ENCODE measurements at regions not wholly inside any gene's neighbourhood (a gene's known extent, or its start where the extent isn't known, plus 50 kb on each side); places are given as distances from the start of the nearest gene placed in this dataset.

DNA sequence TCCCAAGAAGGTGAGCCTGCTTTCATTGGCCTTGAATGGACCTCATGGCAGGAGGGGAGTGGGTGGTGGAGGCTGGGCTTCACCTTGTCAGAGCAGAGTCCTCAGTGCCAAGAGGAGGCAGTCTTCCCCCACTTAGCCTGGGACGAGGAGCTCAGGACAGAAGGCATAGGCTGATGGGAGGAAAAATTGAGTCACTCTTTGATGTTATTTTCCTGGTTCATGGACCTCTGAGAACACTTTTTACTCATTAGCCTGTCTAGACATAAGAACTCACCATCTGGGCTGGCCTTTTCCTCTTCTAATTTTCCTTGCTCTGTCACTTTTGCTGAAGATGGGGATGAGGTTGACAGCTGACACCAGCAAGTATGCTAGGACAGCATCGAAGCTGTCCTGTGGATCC lies 225.7 kb upstream of the TNP1 start:
- no peak overlapping the region for H3K27ac ChIP-seq (ENCODE audit: low read depth, low read length, poor library complexity, severe bottlenecking)
- POLR2A ChIA-PET (ENCODE audit: low non-redundant PET), result no interaction called here
- H3K27me3 ChIP-seq (replicated peaks; ENCODE audit: insufficient read depth, low read depth, low read length, poor library complexity), result no peaks in the 10 kb centered on the region
- H3K4me1 ChIP-seq (ENCODE audit: insufficient read depth, low read length, poor library complexity, severe bottlenecking), result peaks cover 12% of the 10 kb centered on the region
- no peak for DNase-seq (ENCODE audit: low spot score)
- CTCF ChIA-PET, result no interaction called here
- H3K9me3 ChIP-seq (ENCODE audit: low read depth, low read length, poor library complexity, severe bottlenecking), result no peaks in the 10 kb centered on the region
- intact Hi-C loops (cut with micrococcal nuclease; ENCODE audit: unreplicated experiment), result no loop called here
- no TSS peak for BruUV-seq (replicated peaks)
- TF ChIP-seq EZH2 (IDR thresholded peaks at IDR 0.05; ENCODE audit: borderline replicate concordance, low read depth, low read length, poor library complexity, severe bottlenecking), result no peak
- TF ChIP-seq, protein P1, sequence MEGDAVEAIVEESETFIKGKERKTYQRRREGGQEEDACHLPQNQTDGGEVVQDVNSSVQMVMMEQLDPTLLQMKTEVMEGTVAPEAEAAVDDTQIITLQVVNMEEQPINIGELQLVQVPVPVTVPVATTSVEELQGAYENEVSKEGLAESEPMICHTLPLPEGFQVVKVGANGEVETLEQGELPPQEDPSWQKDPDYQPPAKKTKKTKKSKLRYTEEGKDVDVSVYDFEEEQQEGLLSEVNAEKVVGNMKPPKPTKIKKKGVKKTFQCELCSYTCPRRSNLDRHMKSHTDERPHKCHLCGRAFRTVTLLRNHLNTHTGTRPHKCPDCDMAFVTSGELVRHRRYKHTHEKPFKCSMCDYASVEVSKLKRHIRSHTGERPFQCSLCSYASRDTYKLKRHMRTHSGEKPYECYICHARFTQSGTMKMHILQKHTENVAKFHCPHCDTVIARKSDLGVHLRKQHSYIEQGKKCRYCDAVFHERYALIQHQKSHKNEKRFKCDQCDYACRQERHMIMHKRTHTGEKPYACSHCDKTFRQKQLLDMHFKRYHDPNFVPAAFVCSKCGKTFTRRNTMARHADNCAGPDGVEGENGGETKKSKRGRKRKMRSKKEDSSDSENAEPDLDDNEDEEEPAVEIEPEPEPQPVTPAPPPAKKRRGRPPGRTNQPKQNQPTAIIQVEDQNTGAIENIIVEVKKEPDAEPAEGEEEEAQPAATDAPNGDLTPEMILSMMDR (conservative IDR thresholded peaks at IDR 0.05; ENCODE audit: low read depth, low read length), result no peak
- H3K4me3 ChIP-seq (ENCODE audit: low read depth, low read length, poor library complexity, severe bottlenecking), result no peak overlapping the region
- H3K36me3 ChIP-seq (ENCODE audit: insufficient read depth, low read length, poor library complexity, severe bottlenecking), result no peaks in the 10 kb centered on the region

DNA sequence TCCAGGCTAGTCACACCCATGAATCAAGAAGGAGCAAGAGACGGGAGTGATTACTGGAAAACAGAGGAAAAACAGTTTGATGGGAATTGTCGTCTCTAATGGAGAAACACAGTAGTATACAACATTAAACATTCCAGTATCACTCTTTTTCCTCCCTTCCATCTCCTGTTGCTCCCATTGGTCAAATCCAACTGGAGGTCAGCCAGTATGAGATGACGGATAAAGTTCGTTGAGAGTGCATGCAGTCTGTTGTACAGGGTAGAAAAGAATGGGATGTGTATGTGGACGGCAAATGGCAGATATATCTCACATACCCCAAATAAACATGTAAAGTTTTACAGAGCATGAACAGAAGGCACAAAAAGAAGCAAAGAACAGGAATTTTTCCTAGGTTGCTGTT lies 221.9 kb upstream of the TNP1 start:
- no TSS peak for BruUV-seq (replicated peaks)
- Histone ChIP-seq H3K9me3 (ENCODE audit: low read depth, low read length, poor library complexity, severe bottlenecking) (no peaks in the 10 kb centered on the region), H3K4me1 (ENCODE audit: insufficient read depth, low read length, poor library complexity, severe bottlenecking) (no peaks in the 10 kb centered on the region), H3K4me3 (ENCODE audit: low read depth, low read length, poor library complexity, severe bottlenecking) (no peak overlapping the region), H3K27ac (ENCODE audit: low read depth, low read length, poor library complexity, severe bottlenecking) (no peak overlapping the region), H3K36me3 (ENCODE audit: insufficient read depth, low read length, poor library complexity, severe bottlenecking) (no peaks in the 10 kb centered on the region), H3K27me3 (replicated peaks; ENCODE audit: insufficient read depth, low read depth, low read length, poor library complexity) (no peaks in the 10 kb centered on the region)
- no peak for DNase-seq (ENCODE audit: low spot score)
- TF ChIP-seq, protein P1 (conservative IDR thresholded peaks at IDR 0.05; ENCODE audit: low read depth, low read length), result no peak
- TF ChIP-seq EZH2 (IDR thresholded peaks at IDR 0.05; ENCODE audit: borderline replicate concordance, low read depth, low read length, poor library complexity, severe bottlenecking), result no peak
- intact Hi-C loops (cut with micrococcal nuclease; ENCODE audit: unreplicated experiment), result no loop called here
- POLR2A ChIA-PET (ENCODE audit: low non-redundant PET), result no interaction called here
- CTCF ChIA-PET, result no interaction called here

DNA sequence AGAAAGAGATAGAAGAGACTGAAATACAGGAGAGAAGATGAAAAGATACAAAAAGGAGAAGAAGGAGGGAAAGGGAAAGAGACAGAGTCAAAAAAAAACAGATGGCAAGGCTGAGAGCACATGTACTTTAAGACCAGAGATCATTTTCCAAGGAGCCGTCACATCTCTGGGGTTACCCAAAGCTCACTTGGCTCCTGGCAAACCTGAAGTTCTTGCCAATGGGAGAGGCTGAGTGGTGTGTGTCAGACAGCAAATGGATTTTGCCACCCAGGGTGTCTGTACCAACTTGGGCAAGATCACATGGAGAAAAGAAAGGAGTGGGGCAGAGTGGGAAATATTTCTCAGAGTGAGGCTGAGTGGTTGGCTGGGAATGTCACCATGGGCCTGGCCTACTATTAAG lies 219.3 kb upstream of the TNP1 start:
- Histone ChIP-seq H3K36me3 (ENCODE audit: insufficient read depth, low read length, poor library complexity, severe bottlenecking) (no peaks in the 10 kb centered on the region), H3K27me3 (replicated peaks; ENCODE audit: insufficient read depth, low read depth, low read length, poor library complexity) (no peaks in the 10 kb centered on the region), H3K27ac (ENCODE audit: low read depth, low read length, poor library complexity, severe bottlenecking) (no peak overlapping the region), H3K4me3 (ENCODE audit: low read depth, low read length, poor library complexity, severe bottlenecking) (no peak overlapping the region), H3K4me1 (ENCODE audit: insufficient read depth, low read length, poor library complexity, severe bottlenecking) (no peaks in the 10 kb centered on the region), H3K9me3 (ENCODE audit: low read depth, low read length, poor library complexity, severe bottlenecking) (no peaks in the 10 kb centered on the region)
- intact Hi-C loops (cut with micrococcal nuclease; ENCODE audit: unreplicated experiment), result no loop called here
- CTCF ChIA-PET, result no interaction called here
- no TSS peak for BruUV-seq (replicated peaks)
- no peak for DNase-seq (ENCODE audit: low spot score)
- POLR2A ChIA-PET (ENCODE audit: low non-redundant PET), result no interaction called here
- TF ChIP-seq EZH2 (IDR thresholded peaks at IDR 0.05; ENCODE audit: borderline replicate concordance, low read depth, low read length, poor library complexity, severe bottlenecking), result no peak
- TF ChIP-seq, protein P1 (conservative IDR thresholded peaks at IDR 0.05; ENCODE audit: low read depth, low read length), result no peak
